IMR-90 (cell line): ENCODE measurements at regions not wholly inside any gene's neighbourhood (a gene's known extent, or its start where the extent isn't known, plus 50 kb on each side); places are given as distances from the start of the nearest gene placed in this dataset.

ENCODE experiments used
- ATAC-seq: fragments of 200-7000 bp; cut with Tn5 transposase; 2 replicates; pipeline ENCODE4 v1.9.1; 2020; ENCODE audit warnings: low read depth, mild to moderate bottlenecking, moderate library complexity
- BruUV-seq: library from RNA; stranded (reverse); fragments of 400-500 nt; replicated peaks from 2 replicates; lab custom pipeline; 2021; lab: Mats Ljungman, UMichigan
- CTCF ChIA-PET: fragments of 300-600 bp; formaldehyde crosslinking; extraction: SDS; loops from one replicate; lab custom pipeline; 2021; ENCODE audit warnings: antibody characterized with exemption; lab: Yijun Ruan, JAX
- POLR2A ChIA-PET: fragments of 300-600 bp; sonication (Branson Sonifier 250); formaldehyde crosslinking; loops from one replicate; lab custom pipeline; 2022; ENCODE audit warnings: antibody characterized with exemption; ENCODE audit not compliant: unreplicated experiment; lab: Charles Lee
- DNase-seq: peaks from one replicate; pipeline ENCODE4 v3.0.0; 2013
- H2AFZ ChIP-seq: replicated peaks from 2 replicates; pipeline ENCODE3; 2013; ENCODE audit warnings: low read length, mild to moderate bottlenecking; ENCODE audit not compliant: poor library complexity
- H2AK5ac ChIP-seq: 2 replicates; pipeline ENCODE4 v1.6.1; 2013; ENCODE audit warnings: low read depth, low read length, inconsistent platforms
- H2AK9ac ChIP-seq: replicated peaks from 2 replicates; pipeline ENCODE3; 2013; ENCODE audit warnings: mild to moderate bottlenecking, low read depth, low read length, moderate library complexity; ENCODE audit not compliant: poor library complexity
- H2BK120ac ChIP-seq: 2 replicates; pipeline ENCODE4 v1.6.1; 2013; ENCODE audit warnings: low read depth, low read length, inconsistent platforms
- H2BK15ac ChIP-seq: 3 replicates; pipeline ENCODE4 v1.6.1; 2013; ENCODE audit warnings: low read depth, low read length, inconsistent platforms
- H2BK20ac ChIP-seq: 2 replicates; pipeline ENCODE4 v1.6.1; 2013; ENCODE audit warnings: low read depth, mild to moderate bottlenecking, inconsistent platforms, low read length, moderate library complexity
- H2BK5ac ChIP-seq: 2 replicates; pipeline ENCODE4 v1.6.1; 2013; ENCODE audit warnings: mild to moderate bottlenecking, low read depth, low read length, inconsistent platforms; ENCODE audit not compliant: poor library complexity, severe bottlenecking
- H3K14ac ChIP-seq: replicated peaks from 2 replicates; pipeline ENCODE4 v1.6.1; 2013; ENCODE audit warnings: low read depth, low read length, inconsistent platforms
- H3K18ac ChIP-seq: 2 replicates; pipeline ENCODE4 v1.6.1; 2013; ENCODE audit warnings: low read depth, low read length, control low read depth
- H3K23ac ChIP-seq: 2 replicates; pipeline ENCODE4 v1.6.1; 2013; ENCODE audit warnings: low read depth, low read length, inconsistent platforms
- H3K27ac ChIP-seq: 2 replicates; pipeline ENCODE4 v1.5.1; 2013; ENCODE audit warnings: mild to moderate bottlenecking, control low read depth, low read length; ENCODE audit not compliant: insufficient read depth
- H3K27me3 ChIP-seq: 2 replicates; pipeline ENCODE4 v1.6.1; 2013; ENCODE audit warnings: low read length; ENCODE audit not compliant: control insufficient read depth, insufficient read depth
- H3K36me3 ChIP-seq: 2 replicates; pipeline ENCODE4 v1.6.1; 2013; ENCODE audit warnings: low read length, mixed read lengths; ENCODE audit not compliant: control insufficient read depth, insufficient read depth
- H3K4ac ChIP-seq: 2 replicates; pipeline ENCODE4 v1.6.1; 2013; ENCODE audit warnings: low read depth, low read length, inconsistent platforms
- H3K4me1 ChIP-seq: 2 replicates; pipeline ENCODE4 v1.6.1; 2013; ENCODE audit warnings: low read length, mixed read lengths; ENCODE audit not compliant: control insufficient read depth, insufficient read depth
- H3K4me2 ChIP-seq: 2 replicates; pipeline ENCODE4 v1.6.1; 2013; ENCODE audit warnings: low read depth, mild to moderate bottlenecking, control low read depth, low read length, moderate library complexity
- H3K4me3 ChIP-seq: 2 replicates; pipeline ENCODE4 v1.5.1; 2013; ENCODE audit warnings: low read depth, mild to moderate bottlenecking, control low read depth, low read length, moderate library complexity; ENCODE audit not compliant: insufficient read depth
- H3K56ac ChIP-seq: 2 replicates; pipeline ENCODE4 v1.6.1; 2013; ENCODE audit warnings: low read length, inconsistent platforms; ENCODE audit not compliant: insufficient read depth; ENCODE audit errors: extremely low read depth
- H3K79me1 ChIP-seq, 2 experiments: 2 replicates each; pipeline ENCODE4 v1.6.1; 2013; ENCODE audit warnings: low read length in 2 of 2, inconsistent platforms in 1 of 2, low read depth in 1 of 2
- H3K9ac ChIP-seq: 2 replicates; pipeline ENCODE4 v1.6.1; 2013; ENCODE audit warnings: low read depth, low read length, control low read depth
- H3K9me1 ChIP-seq: 2 replicates; pipeline ENCODE4 v1.6.1; 2013; ENCODE audit warnings: low read length, inconsistent platforms; ENCODE audit not compliant: insufficient read depth
- H3K9me3 ChIP-seq: 2 replicates; pipeline ENCODE4 v1.6.1; 2013; ENCODE audit warnings: low read length; ENCODE audit not compliant: control insufficient read depth, insufficient read depth
- H4K20me1 ChIP-seq: 2 replicates; pipeline ENCODE4 v1.6.1; 2013; ENCODE audit warnings: low read length, inconsistent platforms; ENCODE audit not compliant: insufficient read depth
- H4K5ac ChIP-seq: 2 replicates; pipeline ENCODE4 v1.6.1; 2013; ENCODE audit warnings: mild to moderate bottlenecking, low read depth, low read length, control low read depth
- H4K8ac ChIP-seq, 2 experiments: 2 replicates each; pipeline ENCODE4 v1.6.1; 2013; ENCODE audit warnings: low read depth in 2 of 2, low read length in 2 of 2, control low read depth in 1 of 2, inconsistent platforms in 1 of 2
- H4K91ac ChIP-seq: 2 replicates; pipeline ENCODE4 v1.6.1; 2013; ENCODE audit warnings: low read depth, low read length, inconsistent platforms; ENCODE audit not compliant: insufficient read depth
- BHLHE40 ChIP-seq: fragments of 150-350 bp; IDR thresholded peaks from 2 replicates; pipeline ENCODE4 v1.6.1; 2016; ENCODE audit warnings: mild to moderate bottlenecking, low read depth, low read length
- CEBPB ChIP-seq: IDR thresholded peaks from 2 replicates; pipeline ENCODE4 v1.6.1; 2012; ENCODE audit warnings: low read depth, low read length, improper control_type of control experiment
- MAFK ChIP-seq: IDR thresholded peaks from 2 replicates; pipeline ENCODE4 v1.6.1; 2012; ENCODE audit warnings: low read depth, low read length, improper control_type of control experiment
- MAZ ChIP-seq: IDR thresholded peaks from 2 replicates; pipeline ENCODE4 v1.6.1; 2012; ENCODE audit warnings: low read depth, mild to moderate bottlenecking, low read length, improper control_type of control experiment, moderate library complexity, borderline replicate concordance
- MXI1 ChIP-seq: IDR thresholded peaks from 2 replicates; pipeline ENCODE4 v1.6.1; 2012; ENCODE audit warnings: low read depth, mild to moderate bottlenecking, low read length, moderate library complexity, borderline replicate concordance
- NFE2L2 ChIP-seq: fragments of 150-350 bp; IDR thresholded peaks from 2 replicates; pipeline ENCODE4 v1.6.1; 2016; ENCODE audit warnings: low read depth, mild to moderate bottlenecking, low read length
- POLR2A ChIP-seq: IDR thresholded peaks from 2 replicates; pipeline ENCODE4 v1.6.1; 2012; ENCODE audit warnings: mild to moderate bottlenecking, low read depth, low read length
- RCOR1 ChIP-seq: IDR thresholded peaks from 2 replicates; pipeline ENCODE4 v1.6.1; 2012; ENCODE audit warnings: mild to moderate bottlenecking, low read length, improper control_type of control experiment; ENCODE audit not compliant: insufficient replicate concordance
- RFX5 ChIP-seq: IDR thresholded peaks from 2 replicates; pipeline ENCODE4 v1.8.0; 2012; ENCODE audit warnings: low read depth, mild to moderate bottlenecking, low read length, moderate library complexity
- SMC3 ChIP-seq: fragments of 150-350 bp; IDR thresholded peaks from 2 replicates; pipeline ENCODE4 v1.6.1; 2016; ENCODE audit warnings: low read depth, mild to moderate bottlenecking, antibody characterized with exemption, low read length, moderate library complexity
- WGBS, 2 experiments: methylation state at CpG; one replicate each; pipeline versions ENCODE4 v1.1.5 to v1.1.7; 2013; ENCODE audit warnings: missing lambda C conversion rate in 2 of 2; ENCODE audit not compliant: insufficient read length in 1 of 2; ENCODE audit errors: extremely low coverage in 2 of 2; 5-methylcytosine and 5-hydroxymethylcytosine counted together
- dilution Hi-C: fragments of 300-500 bp; cut with HindIII; formaldehyde crosslinking; loops from one replicate; pipeline ENCODE4 v1.14.3; 2018; ENCODE audit warnings: low sequenced_read_pairs; ENCODE audit not compliant: unreplicated experiment
- in situ Hi-C: fragments of 300-500 bp; cut with MboI; formaldehyde crosslinking; loops from 3 replicates; pipeline ENCODE4 v1.14.3; 2019; ENCODE audit warnings: low sequenced_read_pairs, inconsistent platforms, mixed read lengths
- intact Hi-C: fragments of 100-400 bp; cut with micrococcal nuclease; formaldehyde crosslinking; loops from 2 replicates; pipeline ENCODE4 v1.10.0; 2022

DNA sequence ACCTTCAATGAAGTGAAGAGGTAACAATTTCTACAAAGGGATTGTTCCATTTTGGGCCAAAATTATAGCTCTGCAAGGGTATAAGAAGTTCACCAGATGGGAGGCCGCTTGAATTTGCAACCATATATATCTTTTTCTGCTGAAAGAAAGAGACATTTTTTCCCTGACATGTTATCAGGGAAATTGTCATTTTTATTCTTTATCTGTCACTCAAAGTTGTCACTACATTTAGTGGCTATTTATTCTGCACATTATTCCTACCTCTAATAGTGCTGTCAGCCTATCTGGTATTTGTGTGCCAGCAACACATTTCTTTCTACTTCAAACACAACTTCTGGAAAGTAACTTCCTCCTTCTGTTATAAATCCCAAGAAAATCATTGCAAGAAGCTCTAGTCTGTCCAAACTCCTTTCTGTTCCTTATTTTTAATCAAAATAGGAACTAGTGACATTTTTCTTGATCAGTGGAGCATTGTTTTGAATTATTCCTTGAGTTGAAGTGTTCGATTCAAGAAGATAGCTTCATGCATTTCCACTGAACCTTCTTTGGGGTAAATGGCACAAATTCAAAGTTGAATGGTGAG, 137.9 kb upstream of the ATP2B1 start:
- no peak overlapping the region for H3K14ac ChIP-seq
- H2AK9ac ChIP-seq, result no peak overlapping the region
- H3K79me1 ChIP-seq, result no peaks in the 10 kb centered on the region
- H2BK120ac ChIP-seq, result no peak overlapping the region
- H3K27ac ChIP-seq, result no peak overlapping the region
- H2BK20ac ChIP-seq, result no peak overlapping the region
- no TSS peak for BruUV-seq
- H3K4me3 ChIP-seq, result no peak overlapping the region
- no peaks in the 10 kb centered on the region for H3K4me1 ChIP-seq
- TF ChIP-seq CEBPB, result no peak
- TF ChIP-seq RFX5, result no peak
- no peak for TF ChIP-seq MXI1
- no peak for TF ChIP-seq POLR2A
- no peak for TF ChIP-seq NFE2L2
- TF ChIP-seq RCOR1, result no peak
- TF ChIP-seq SMC3, result no peak
- no peak for TF ChIP-seq MAZ
- no peak for TF ChIP-seq MAFK
- no peak for TF ChIP-seq BHLHE40
- no peaks in the 10 kb centered on the region for H3K36me3 ChIP-seq
- H3K9me3 ChIP-seq, result no peaks in the 10 kb centered on the region
- no peak overlapping the region for H3K4me2 ChIP-seq
- H2AK5ac ChIP-seq, result no peak overlapping the region
- DNase-seq, result no peak
- no peak overlapping the region for H4K91ac ChIP-seq
- H3K27me3 ChIP-seq, result no peaks in the 10 kb centered on the region; the same call in 1 of the 2 replicates
- no peak for ATAC-seq
- H4K8ac ChIP-seq, result no peak overlapping the region
- no peak overlapping the region for H3K4ac ChIP-seq
- POLR2A ChIA-PET, result no interaction called here
- no peaks in the 10 kb centered on the region; the same call in 1 of the 2 replicates for H3K9me1 ChIP-seq
- no peak overlapping the region for H3K9ac ChIP-seq
- H3K18ac ChIP-seq, result no peak overlapping the region
- no peak overlapping the region for H3K56ac ChIP-seq
- no peak overlapping the region for H3K23ac ChIP-seq
- dilution Hi-C loops (no loop called here), intact Hi-C loops (no loop called here), in situ Hi-C loops (no loop called here)
- no CpG with 5 or more reads among the region's 2 CpGs for WGBS, 2 experiments
- H2AFZ ChIP-seq, result no peak overlapping the region
- H2BK15ac ChIP-seq, result no peak overlapping the region
- H2BK5ac ChIP-seq, result no peak overlapping the region
- CTCF ChIA-PET, result no interaction called here
- H4K20me1 ChIP-seq, result no peaks in the 10 kb centered on the region
- H4K5ac ChIP-seq, result no peak overlapping the region
